ENCODE measurements at regions not wholly inside any gene's neighbourhood (a gene's known extent, or its start where the extent isn't known, plus 50 kb on each side); places are given as distances from the start of the nearest gene placed in this dataset.
"Not testable (repeated sequence)": the region's sequence is repeated elsewhere in the genome, so short reads cannot be mapped to it uniquely, and the experiment has no call there.

DNA sequence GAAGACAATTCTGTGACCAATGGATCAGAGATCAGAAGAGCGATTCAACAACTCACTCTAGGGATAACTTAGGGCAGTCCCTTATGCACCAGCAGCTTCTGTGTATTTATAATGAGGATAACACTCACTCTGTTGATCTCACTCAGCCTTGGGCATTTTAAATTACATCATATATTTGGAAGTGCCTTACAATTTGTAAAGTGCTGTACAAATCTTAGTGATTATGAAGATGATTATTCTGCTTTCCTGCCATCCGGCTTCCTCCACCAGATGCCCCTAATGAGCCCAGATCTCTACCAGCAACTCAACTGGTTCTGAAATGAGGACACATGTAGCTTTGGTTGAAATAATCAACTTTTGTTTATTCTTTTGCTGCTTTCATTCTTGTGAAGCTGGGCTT, 105.3 kb downstream of the PCSK1 start:
- TF ChIP-seq, protein P1, sequence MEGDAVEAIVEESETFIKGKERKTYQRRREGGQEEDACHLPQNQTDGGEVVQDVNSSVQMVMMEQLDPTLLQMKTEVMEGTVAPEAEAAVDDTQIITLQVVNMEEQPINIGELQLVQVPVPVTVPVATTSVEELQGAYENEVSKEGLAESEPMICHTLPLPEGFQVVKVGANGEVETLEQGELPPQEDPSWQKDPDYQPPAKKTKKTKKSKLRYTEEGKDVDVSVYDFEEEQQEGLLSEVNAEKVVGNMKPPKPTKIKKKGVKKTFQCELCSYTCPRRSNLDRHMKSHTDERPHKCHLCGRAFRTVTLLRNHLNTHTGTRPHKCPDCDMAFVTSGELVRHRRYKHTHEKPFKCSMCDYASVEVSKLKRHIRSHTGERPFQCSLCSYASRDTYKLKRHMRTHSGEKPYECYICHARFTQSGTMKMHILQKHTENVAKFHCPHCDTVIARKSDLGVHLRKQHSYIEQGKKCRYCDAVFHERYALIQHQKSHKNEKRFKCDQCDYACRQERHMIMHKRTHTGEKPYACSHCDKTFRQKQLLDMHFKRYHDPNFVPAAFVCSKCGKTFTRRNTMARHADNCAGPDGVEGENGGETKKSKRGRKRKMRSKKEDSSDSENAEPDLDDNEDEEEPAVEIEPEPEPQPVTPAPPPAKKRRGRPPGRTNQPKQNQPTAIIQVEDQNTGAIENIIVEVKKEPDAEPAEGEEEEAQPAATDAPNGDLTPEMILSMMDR (conservative IDR thresholded peaks at IDR 0.05) = no peak
- no peak overlapping the region; the same call in 1 of the 2 replicates for H3K27ac ChIP-seq

DNA sequence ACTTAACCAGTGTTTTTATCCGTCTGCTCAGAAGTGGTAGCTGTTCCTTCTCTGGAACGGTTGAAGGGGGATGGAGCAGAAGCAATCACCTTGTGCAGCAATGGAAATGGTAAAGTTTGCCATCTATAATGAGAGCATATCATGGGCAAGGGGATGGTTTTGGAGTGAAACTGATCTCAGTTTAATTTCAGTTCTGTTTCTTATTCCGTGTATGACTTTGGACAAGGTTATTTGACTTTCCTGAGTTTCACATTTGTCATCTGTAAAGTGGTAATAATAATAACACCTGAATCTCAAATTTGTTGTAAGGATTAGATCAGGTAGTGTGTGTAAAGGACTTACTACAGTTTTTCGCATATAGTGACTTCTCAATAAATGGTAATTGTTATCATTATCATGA, 106.1 kb downstream of the PCSK1 start:
- TF ChIP-seq, protein P1 (conservative IDR thresholded peaks at IDR 0.05) = no peak

DNA sequence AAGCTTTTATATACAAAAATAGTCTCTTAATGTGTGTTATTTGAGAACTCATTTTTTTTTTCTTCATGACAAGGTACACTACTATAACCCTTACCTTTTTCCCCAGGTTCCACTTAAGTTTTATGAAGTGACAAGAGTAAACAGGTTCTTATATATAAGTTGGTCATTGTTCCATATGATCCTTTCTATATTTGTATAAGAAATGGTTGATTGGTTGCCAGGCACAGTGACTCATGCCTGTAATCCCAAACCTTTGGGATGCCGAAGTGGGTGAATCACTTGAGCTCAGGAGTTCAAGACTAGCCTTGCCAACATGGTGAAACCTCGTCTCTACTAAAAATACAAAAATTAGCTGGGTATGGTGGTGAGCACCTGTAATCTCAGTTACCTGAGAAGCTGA, 108.3 kb downstream of the PCSK1 start:
- TF ChIP-seq, protein P1 (conservative IDR thresholded peaks at IDR 0.05) = no peak
- H3K27ac ChIP-seq = no peak overlapping the region

More for the DNA sequence above, 106.1 kb downstream of the PCSK1 start:
- no peak overlapping the region for H3K27ac ChIP-seq

DNA sequence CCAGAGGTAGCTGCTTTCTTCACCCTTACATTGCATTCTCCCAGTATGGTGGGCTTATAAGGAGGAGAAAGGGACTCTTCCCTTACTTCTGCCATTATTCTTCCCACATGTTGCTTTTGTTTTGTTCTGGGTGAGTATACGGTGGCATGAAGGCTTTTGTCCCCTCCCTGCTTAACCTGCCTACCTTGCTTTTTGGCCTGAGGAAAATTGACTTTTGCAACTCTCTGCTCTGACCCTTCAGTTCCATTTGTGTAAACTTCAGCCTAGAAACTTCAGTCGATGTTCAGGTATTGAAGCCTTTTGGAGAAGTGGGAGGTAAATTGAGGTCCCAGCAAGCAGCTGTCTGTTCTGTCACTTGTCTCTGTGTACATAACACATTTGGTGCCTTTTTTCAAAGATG, 110.2 kb downstream of the PCSK1 start:
- no peak overlapping the region for H3K27ac ChIP-seq

DNA sequence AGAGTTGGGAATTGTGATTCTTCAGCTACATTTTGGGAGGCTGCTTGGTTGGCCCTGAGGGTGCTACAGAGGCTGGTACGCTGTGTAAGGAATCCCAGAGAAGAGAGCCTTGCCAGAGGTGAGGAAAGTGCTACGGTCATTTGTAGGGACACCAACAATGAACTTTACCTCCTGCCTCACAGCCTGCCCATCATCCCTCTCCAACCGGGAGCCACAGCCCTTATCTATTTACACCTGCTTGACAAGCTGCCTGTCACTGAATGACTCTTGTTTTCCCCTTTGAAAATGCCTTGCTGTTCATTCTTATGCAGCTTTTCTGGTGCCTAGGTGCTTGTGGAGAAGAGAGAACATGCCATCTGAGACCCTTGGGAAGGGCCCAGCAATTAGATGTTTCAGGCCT, 110.8 kb downstream of the PCSK1 start:
- H3K27ac ChIP-seq = no peak overlapping the region
- TF ChIP-seq, protein P1 (conservative IDR thresholded peaks at IDR 0.05) = no peak

More for the DNA sequence above, 110.2 kb downstream of the PCSK1 start:
- TF ChIP-seq, protein P1 (conservative IDR thresholded peaks at IDR 0.05) = no peak

DNA sequence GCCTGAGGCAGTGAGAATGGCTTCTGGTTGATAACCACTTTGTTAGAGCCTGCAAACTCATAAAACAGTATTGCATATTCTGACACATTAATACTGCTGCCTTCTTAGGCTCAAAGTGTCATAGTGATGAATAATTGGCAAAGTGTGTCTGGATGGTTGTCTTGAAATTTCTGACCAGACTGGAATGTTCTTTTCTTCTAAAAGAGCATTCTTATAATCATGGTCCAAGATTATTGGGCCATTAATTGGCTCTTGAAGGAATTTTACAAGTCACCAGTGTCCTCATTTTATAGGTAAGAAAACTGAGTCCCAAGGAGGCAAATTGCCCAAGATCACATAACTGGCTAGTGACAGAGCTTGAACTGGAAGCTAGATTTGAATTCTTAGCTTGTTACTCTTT, 111.7 kb downstream of the PCSK1 start:
- H3K27ac ChIP-seq = no peak overlapping the region
- TF ChIP-seq, protein P1 (conservative IDR thresholded peaks at IDR 0.05) = no peak

DNA sequence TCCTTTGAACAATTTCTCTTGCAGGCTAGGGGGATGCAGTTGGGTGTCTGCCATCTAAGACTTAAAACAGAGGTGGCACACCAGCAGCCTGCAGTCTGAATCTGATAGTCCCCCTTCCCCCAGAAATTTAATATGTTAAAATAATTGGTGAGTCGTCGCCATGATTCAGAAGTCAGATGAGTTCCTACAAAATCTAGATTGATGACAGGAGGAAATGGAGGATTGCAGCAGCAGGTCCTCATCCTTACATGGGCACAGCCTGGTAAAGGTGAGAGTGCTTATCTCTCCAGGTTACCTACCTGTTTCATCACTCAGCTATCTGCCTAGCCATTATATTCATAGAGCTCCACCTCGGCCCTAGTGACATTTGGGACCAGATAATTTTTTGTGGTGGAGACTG, 112.3 kb downstream of the PCSK1 start:
- H3K27ac ChIP-seq = no peak overlapping the region
- TF ChIP-seq, protein P1 (conservative IDR thresholded peaks at IDR 0.05) = no peak

DNA sequence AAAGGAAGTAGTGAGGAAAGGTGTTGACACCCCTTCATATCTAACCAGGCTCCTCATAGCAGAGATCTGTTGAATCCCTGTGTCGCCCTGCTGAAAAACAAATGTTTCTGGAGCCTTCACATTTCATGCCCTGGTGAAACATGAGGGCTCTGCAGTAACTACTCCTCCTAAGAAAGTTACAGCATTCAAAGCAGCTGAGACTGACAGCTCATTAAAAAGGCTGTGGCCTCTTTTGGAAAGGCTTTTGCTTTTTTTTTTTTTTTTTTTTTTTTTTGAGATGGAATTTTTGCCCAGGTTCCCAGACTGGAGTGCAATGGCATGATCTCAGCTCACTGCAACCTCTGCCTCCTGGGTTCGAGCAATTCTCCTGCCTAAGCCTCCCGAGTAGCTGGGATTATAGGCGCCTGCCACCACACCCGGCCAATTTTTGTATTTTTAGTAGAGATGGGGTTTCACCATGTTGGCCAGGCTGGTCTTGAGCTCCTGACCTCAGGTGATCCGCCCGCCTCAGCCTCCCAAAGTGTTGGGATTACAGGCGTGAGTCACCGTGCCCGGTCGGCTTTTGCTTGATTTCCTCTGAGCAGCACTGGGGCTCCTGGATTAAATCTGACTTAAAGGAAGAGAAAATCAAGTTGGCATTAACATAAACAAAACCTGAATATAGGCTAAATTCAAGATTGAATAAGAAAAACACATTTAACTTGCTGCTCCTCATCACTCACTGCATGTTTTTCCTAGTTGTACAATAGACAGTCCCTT, 112.9 kb downstream of the PCSK1 start:
- not testable (repeated sequence) for H3K27ac ChIP-seq

Measured in VCaP (cell line).